H9 (cell line): ENCODE measurements at regions not wholly inside any gene's neighbourhood (a gene's known extent, or its start where the extent isn't known, plus 50 kb on each side); places are given as distances from the start of the nearest gene placed in this dataset.

Experiments used
- DNase-seq: peaks from one replicate; pipeline ENCODE4 v3.0.0-alpha.2; 2017
- H2AFZ ChIP-seq: one replicate; pipeline ENCODE4 v1.6.1; 2013; ENCODE audit warnings: mild to moderate bottlenecking, low read length, control low read depth, moderate library complexity
- H2AK5ac ChIP-seq: 2 replicates; pipeline ENCODE4 v1.6.1; 2013; ENCODE audit warnings: low read length, control low read depth, mixed read lengths; ENCODE audit not compliant: insufficient read length
- H2BK120ac ChIP-seq: one replicate; pipeline ENCODE4 v1.6.1; 2013; ENCODE audit warnings: low read depth, mild to moderate bottlenecking, low read length, control low read depth, inconsistent platforms; ENCODE audit not compliant: poor library complexity, severe bottlenecking
- H2BK12ac ChIP-seq: 2 replicates; pipeline ENCODE4 v1.6.1; 2013; ENCODE audit warnings: low read length, control low read depth, mixed read lengths, low read depth; ENCODE audit not compliant: insufficient read length
- H2BK15ac ChIP-seq: 2 replicates; pipeline ENCODE4 v1.6.1; 2013; ENCODE audit warnings: low read depth, low read length, control low read depth
- H2BK20ac ChIP-seq: one replicate; pipeline ENCODE4 v1.6.1; 2013; ENCODE audit warnings: low read depth, mild to moderate bottlenecking, low read length, control low read depth, inconsistent platforms; ENCODE audit not compliant: poor library complexity, severe bottlenecking
- H2BK5ac ChIP-seq: 2 replicates; pipeline ENCODE4 v1.6.1; 2013; ENCODE audit warnings: low read length, control low read depth, mixed read lengths; ENCODE audit not compliant: insufficient read length
- H3K14ac ChIP-seq: 2 replicates; pipeline ENCODE4 v1.6.1; 2013; ENCODE audit warnings: low read length, control low read depth; ENCODE audit not compliant: insufficient read depth
- H3K18ac ChIP-seq: 2 replicates; pipeline ENCODE4 v1.6.1; 2013; ENCODE audit warnings: low read depth, mild to moderate bottlenecking, mixed read lengths, low read length, control low read depth; ENCODE audit not compliant: insufficient read length
- H3K23ac ChIP-seq: 2 replicates; pipeline ENCODE4 v1.6.1; 2013; ENCODE audit warnings: low read length, control low read depth, mixed read lengths, low read depth; ENCODE audit not compliant: insufficient read length
- H3K23me2 ChIP-seq: 2 replicates; pipeline ENCODE4 v1.6.1; 2013; ENCODE audit warnings: low read depth, mild to moderate bottlenecking, mixed read lengths, low read length, control low read depth; ENCODE audit not compliant: insufficient read length, poor library complexity, severe bottlenecking
- H3K27ac ChIP-seq: 2 replicates; pipeline ENCODE4 v1.5.1; 2013; ENCODE audit warnings: low read length, control low read depth, mixed read lengths, low read depth; ENCODE audit not compliant: insufficient read length
- H3K27me3 ChIP-seq: 2 replicates; pipeline ENCODE4 v1.6.1; 2013; ENCODE audit warnings: low read length, control low read depth, inconsistent platforms; ENCODE audit not compliant: insufficient read depth
- H3K4ac ChIP-seq: 2 replicates; pipeline ENCODE4 v1.6.1; 2013; ENCODE audit warnings: low read depth, mild to moderate bottlenecking, control low read depth, inconsistent platforms, low read length, moderate library complexity
- H3K4me1 ChIP-seq: 2 replicates; pipeline ENCODE4 v1.6.1; 2013; ENCODE audit warnings: low read length, control low read depth, inconsistent platforms; ENCODE audit not compliant: insufficient read depth
- H3K4me2 ChIP-seq: 2 replicates; pipeline ENCODE4 v1.6.1; 2013; ENCODE audit warnings: low read length, control low read depth, mixed read lengths; ENCODE audit not compliant: insufficient read length, insufficient read depth
- H3K56ac ChIP-seq: 2 replicates; pipeline ENCODE4 v1.6.1; 2013; ENCODE audit warnings: low read depth, mild to moderate bottlenecking, mixed read lengths, low read length, control low read depth; ENCODE audit not compliant: insufficient read length
- H3K79me1 ChIP-seq: 2 replicates; pipeline ENCODE4 v1.6.1; 2013; ENCODE audit warnings: low read depth, mild to moderate bottlenecking, moderate library complexity, low read length, control low read depth, inconsistent platforms; ENCODE audit not compliant: insufficient read depth, poor library complexity, severe bottlenecking
- H3K79me2 ChIP-seq: 2 replicates; pipeline ENCODE4 v1.6.1; 2013; ENCODE audit warnings: low read length, control low read depth, inconsistent platforms; ENCODE audit not compliant: insufficient read depth
- H3K9ac ChIP-seq: 2 replicates; pipeline ENCODE4 v1.6.1; 2013; ENCODE audit warnings: low read length, control low read depth, mixed read lengths; ENCODE audit not compliant: insufficient read length; ENCODE audit errors: extremely low read depth
- H3K9me3 ChIP-seq: one replicate; pipeline ENCODE4 v1.6.1; 2013; ENCODE audit warnings: low read depth, low read length, inconsistent platforms; ENCODE audit not compliant: control insufficient read depth
- H3T11ph ChIP-seq: one replicate; pipeline ENCODE4 v1.6.1; 2013; ENCODE audit warnings: mild to moderate bottlenecking, low read length, control low read depth, inconsistent platforms
- H4K20me1 ChIP-seq: one replicate; pipeline ENCODE4 v1.6.1; 2013; ENCODE audit not compliant: control insufficient read depth, insufficient read length, insufficient read depth
- H4K5ac ChIP-seq: 2 replicates; pipeline ENCODE4 v1.6.1; 2013; ENCODE audit warnings: low read depth, mild to moderate bottlenecking, mixed read lengths, low read length, control low read depth; ENCODE audit not compliant: insufficient read length
- H4K8ac ChIP-seq: replicated peaks from 2 replicates; pipeline ENCODE4 v1.6.1; 2013; ENCODE audit warnings: low read length, control low read depth, mixed read lengths, low read depth; ENCODE audit not compliant: insufficient read length
- H4K91ac ChIP-seq: 2 replicates; pipeline ENCODE4 v1.6.1; 2013; ENCODE audit warnings: low read depth, mild to moderate bottlenecking, moderate library complexity, mixed read lengths, low read length, control low read depth; ENCODE audit not compliant: insufficient read length
- H3K27ac Mint-ChIP-seq, 3 experiments: 2 replicates in 2 of 3; 3 replicates in 1 of 3; pipeline ENCODE4 v1.8.0; 2020 to 2021; ENCODE audit warnings: mixed read lengths in 3 of 3, mild to moderate bottlenecking in 1 of 3, moderate library complexity in 1 of 3
- H3K27me3 Mint-ChIP-seq: 2 replicates; pipeline ENCODE4 v1.8.0; 2021; ENCODE audit warnings: low read depth, mild to moderate bottlenecking, moderate library complexity, mixed read lengths
- H3K36me3 Mint-ChIP-seq, 3 experiments: 2 replicates in 2 of 3; 3 replicates in 1 of 3; pipeline ENCODE4 v1.8.0; 2020 to 2021; ENCODE audit warnings: low read depth in 3 of 3, mixed read lengths in 3 of 3; ENCODE audit not compliant: insufficient read depth in 1 of 3
- H3K4me1 Mint-ChIP-seq, 2 experiments: 2 replicates each; pipeline ENCODE4 v1.8.0; 2020; ENCODE audit warnings: mixed read lengths in 2 of 2
- H3K4me3 Mint-ChIP-seq, 2 experiments: 2 replicates in 1 of 2; 3 replicates in 1 of 2; pipeline ENCODE4 v1.8.0; 2020 to 2021; ENCODE audit warnings: mild to moderate bottlenecking in 2 of 2, mixed read lengths in 2 of 2, moderate library complexity in 1 of 2
- H3K9me3 Mint-ChIP-seq, 2 experiments: 2 replicates in 1 of 2; 3 replicates in 1 of 2; pipeline ENCODE4 v1.8.0; 2020; ENCODE audit warnings: mild to moderate bottlenecking in 2 of 2, mixed read lengths in 2 of 2, moderate library complexity in 1 of 2
- CTCF ChIP-seq: fragments of 200-600 bp; sonication (generic); conservative IDR thresholded peaks from 3 replicates; pipeline ENCODE4 v1.8.0; 2021; ENCODE audit warnings: antibody characterized with exemption, mild to moderate bottlenecking
- WGBS: extraction: QIAGEN DNeasy Blood & Tissue Kit; methylation state at CpG from one replicate; pipeline ENCODE4 v1.1.7; 2013; ENCODE audit warnings: missing lambda C conversion rate, low lambda C conversion rate, mixed read lengths; ENCODE audit not compliant: insufficient read length; ENCODE audit errors: extremely low coverage; 5-methylcytosine and 5-hydroxymethylcytosine counted together

- Histone ChIP-seq H3K79me1 (no peaks in the 10 kb centered on the region), H2BK15ac (no peak overlapping the region), H4K8ac (no peak overlapping the region), H3K4me2 (no peak overlapping the region), H3K56ac (no peak overlapping the region), H3K4ac (no peak overlapping the region), H3K27ac (no peak overlapping the region), H3K9me3 (no peaks in the 10 kb centered on the region), H2BK20ac (no peak overlapping the region), H3K9ac (no peak overlapping the region), H2BK120ac (no peak overlapping the region), H4K20me1 (no peaks in the 10 kb centered on the region), H3K18ac (no peak overlapping the region), H2BK5ac (no peak overlapping the region), H3K14ac (no peak overlapping the region; the same call in 1 of the 2 replicates), H3K4me1 (no peaks in the 10 kb centered on the region), H3K23ac (no peak overlapping the region), H3K79me2 (no peaks in the 10 kb centered on the region), H2BK12ac (no peak overlapping the region), H2AK5ac (no peak overlapping the region), H3K23me2 (no peaks in the 10 kb centered on the region), H4K5ac (no peak overlapping the region), H3T11ph (no peak overlapping the region), H3K27me3 (no peaks in the 10 kb centered on the region), H4K91ac (no peak overlapping the region), H2AFZ (no peak overlapping the region)
- peaks cover 7 to 8% of the 10 kb centered on the region in 2 experiments; a peak in 4 of 5 replicates for H3K9me3 Mint-ChIP-seq
- no peaks in the 10 kb centered on the region; the same call in none of the 2 replicates for H3K27me3 Mint-ChIP-seq
- H3K36me3 Mint-ChIP-seq, result peaks cover 0 to 4% (median 0%) of the 10 kb centered on the region in 3 experiments; a peak in 1 of 7 replicates
- no peak overlapping the region; a peak in 1 of 7 replicates for H3K27ac Mint-ChIP-seq
- TF ChIP-seq CTCF, result no peak
- no peak overlapping the region for H3K4me3 Mint-ChIP-seq
- H3K4me1 Mint-ChIP-seq, result peaks cover 0 to 2% of the 10 kb centered on the region in 2 experiments; a peak in 1 of 4 replicates
- no peak for DNase-seq
- WGBS, result no CpG with 5 or more reads among the region's 2 CpGs
Measured at GRCh38 chr17:65346166-65346565, 209.0 kb downstream of the RGS9 start.
